ENCODE measurements at regions not wholly inside any gene's neighbourhood (a gene's known extent, or its start where the extent isn't known, plus 50 kb on each side); places are given as distances from the start of the nearest gene placed in this dataset.

DNA sequence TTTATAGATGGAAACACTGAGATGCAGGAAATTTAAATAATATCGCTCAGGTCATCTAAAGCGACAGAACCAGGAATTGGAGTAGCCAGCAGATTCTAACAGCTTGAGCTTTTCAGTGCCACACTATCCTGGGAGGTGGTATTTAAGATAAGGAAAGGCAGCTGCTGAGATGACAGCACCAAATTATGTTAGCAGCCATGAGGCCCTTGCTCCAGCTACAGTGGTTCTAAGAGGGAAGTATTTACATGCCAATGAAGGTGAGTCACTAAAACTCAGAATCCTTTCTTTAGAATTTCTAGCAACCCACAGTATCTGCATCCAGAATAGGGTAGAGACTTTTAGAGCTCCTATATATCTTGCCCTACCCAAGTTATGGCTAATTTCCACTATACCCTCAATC, 127.0 kb upstream of the VLDLR start:
- no peak for DNase-seq
- TF ChIP-seq, protein P1, sequence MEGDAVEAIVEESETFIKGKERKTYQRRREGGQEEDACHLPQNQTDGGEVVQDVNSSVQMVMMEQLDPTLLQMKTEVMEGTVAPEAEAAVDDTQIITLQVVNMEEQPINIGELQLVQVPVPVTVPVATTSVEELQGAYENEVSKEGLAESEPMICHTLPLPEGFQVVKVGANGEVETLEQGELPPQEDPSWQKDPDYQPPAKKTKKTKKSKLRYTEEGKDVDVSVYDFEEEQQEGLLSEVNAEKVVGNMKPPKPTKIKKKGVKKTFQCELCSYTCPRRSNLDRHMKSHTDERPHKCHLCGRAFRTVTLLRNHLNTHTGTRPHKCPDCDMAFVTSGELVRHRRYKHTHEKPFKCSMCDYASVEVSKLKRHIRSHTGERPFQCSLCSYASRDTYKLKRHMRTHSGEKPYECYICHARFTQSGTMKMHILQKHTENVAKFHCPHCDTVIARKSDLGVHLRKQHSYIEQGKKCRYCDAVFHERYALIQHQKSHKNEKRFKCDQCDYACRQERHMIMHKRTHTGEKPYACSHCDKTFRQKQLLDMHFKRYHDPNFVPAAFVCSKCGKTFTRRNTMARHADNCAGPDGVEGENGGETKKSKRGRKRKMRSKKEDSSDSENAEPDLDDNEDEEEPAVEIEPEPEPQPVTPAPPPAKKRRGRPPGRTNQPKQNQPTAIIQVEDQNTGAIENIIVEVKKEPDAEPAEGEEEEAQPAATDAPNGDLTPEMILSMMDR (IDR thresholded peaks at IDR 0.05; ENCODE audit: low read depth, low read length) = no peak
- no peak overlapping the region for H3K27ac ChIP-seq

DNA sequence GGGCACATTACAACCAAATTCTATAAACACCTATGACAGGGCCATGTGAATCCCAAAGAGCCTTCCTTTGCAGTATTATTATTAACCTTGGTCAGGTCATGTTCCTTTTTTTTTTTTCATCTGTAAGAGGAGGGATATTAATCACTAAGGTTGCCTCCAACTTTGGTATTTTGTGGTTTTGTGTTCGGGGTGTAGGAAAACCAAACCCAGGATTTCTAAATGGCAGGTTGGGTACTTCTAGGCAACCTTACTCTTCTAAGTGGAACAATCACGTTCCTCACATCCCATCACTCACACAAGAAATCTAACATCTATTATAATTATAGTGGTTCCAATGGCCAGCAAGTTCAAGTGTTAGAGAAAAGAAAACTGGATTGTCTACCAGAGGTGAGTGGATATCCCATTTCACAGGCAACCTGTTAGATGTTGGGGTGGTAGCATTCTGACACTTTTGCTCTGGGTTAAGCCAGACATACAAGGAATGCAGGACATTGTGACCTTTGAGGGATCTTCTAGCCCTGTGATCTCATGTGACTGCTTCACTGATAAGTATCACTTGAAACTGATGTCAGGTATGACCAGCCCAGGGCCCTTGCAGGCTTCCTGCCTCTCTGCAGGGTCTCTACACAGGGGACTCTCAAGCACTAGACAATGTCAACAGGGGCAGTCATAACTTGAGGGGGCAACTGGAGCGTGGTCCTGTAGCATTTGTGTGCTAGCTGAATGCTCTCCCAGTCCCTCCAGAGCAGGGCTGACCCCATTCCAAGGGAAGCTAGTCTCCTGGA, 126.2 kb upstream of the VLDLR start:
- no peak overlapping the region for H3K27ac ChIP-seq
- H3K4me3 ChIP-seq (ENCODE audit: low read depth, low read length) = no peak overlapping the region
- no peak for DNase-seq
- no peaks in the 10 kb centered on the region for H3K9me3 ChIP-seq (ENCODE audit: severe bottlenecking)
- no peaks in the 10 kb centered on the region for H3K36me3 ChIP-seq
- H3K27me3 ChIP-seq (ENCODE audit: insufficient read depth, low read depth, severe bottlenecking) = no peaks in the 10 kb centered on the region
- TF ChIP-seq, protein P1 (IDR thresholded peaks at IDR 0.05; ENCODE audit: low read depth, low read length) = no peak

More for the DNA sequence above, 127.0 kb upstream of the VLDLR start:
- H3K27me3 ChIP-seq (ENCODE audit: insufficient read depth, low read depth, severe bottlenecking) = no peaks in the 10 kb centered on the region
- no peaks in the 10 kb centered on the region for H3K9me3 ChIP-seq (ENCODE audit: severe bottlenecking)
- no peaks in the 10 kb centered on the region for H3K36me3 ChIP-seq
- H3K4me3 ChIP-seq (ENCODE audit: low read depth, low read length) = no peak overlapping the region

DNA sequence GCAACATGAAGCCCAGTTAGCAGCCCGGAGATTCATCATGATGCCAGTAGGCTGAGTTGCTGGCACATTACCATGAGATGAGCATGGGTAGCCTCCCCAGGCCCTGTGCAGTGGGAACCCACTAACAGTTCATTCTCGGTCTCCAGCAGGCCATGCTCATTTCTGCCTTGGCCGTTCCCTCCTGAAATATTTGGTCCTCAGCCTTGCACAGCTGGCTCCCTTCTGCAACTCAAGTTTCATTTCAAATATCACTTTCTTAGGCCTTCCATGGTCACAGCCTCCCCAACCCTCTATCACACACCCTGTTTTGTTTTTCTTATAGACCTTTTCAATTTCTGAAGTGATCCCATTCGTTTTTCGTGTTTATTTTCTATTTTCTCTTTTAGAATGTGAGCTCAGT, 125.4 kb upstream of the VLDLR start:
- Histone ChIP-seq H3K27me3 (ENCODE audit: insufficient read depth, low read depth, severe bottlenecking) (no peaks in the 10 kb centered on the region), H3K9me3 (ENCODE audit: severe bottlenecking) (no peaks in the 10 kb centered on the region), H3K36me3 (no peaks in the 10 kb centered on the region), H3K4me3 (ENCODE audit: low read depth, low read length) (no peak overlapping the region), H3K27ac (no peak overlapping the region)
- no peak for DNase-seq
- TF ChIP-seq, protein P1 (IDR thresholded peaks at IDR 0.05; ENCODE audit: low read depth, low read length) = no peak

DNA sequence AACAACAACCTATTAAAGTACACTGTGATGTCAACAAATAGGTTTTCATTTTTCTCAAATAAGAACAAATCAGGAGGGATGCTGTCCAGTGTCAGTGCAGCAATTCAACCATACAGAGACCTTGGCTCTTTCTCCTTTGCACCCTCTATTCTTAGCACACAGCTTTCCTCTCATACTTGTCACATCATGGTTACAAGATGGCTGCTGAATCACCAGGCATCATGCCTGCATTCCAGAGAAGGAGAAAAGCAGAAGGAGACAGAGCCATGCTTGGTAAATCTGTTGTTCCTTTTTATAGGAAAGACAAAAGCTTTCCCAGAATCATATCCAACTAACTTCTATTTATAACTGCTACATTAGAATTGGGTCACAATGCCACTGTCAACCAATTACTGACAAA, 124.7 kb upstream of the VLDLR start:
- Histone ChIP-seq H3K9me3 (ENCODE audit: severe bottlenecking) (no peaks in the 10 kb centered on the region), H3K27ac (no peak overlapping the region), H3K4me3 (ENCODE audit: low read depth, low read length) (no peak overlapping the region), H3K36me3 (no peaks in the 10 kb centered on the region), H3K27me3 (ENCODE audit: insufficient read depth, low read depth, severe bottlenecking) (no peaks in the 10 kb centered on the region)
- DNase-seq = no peak
- TF ChIP-seq, protein P1 (IDR thresholded peaks at IDR 0.05; ENCODE audit: low read depth, low read length) = no peak

DNA sequence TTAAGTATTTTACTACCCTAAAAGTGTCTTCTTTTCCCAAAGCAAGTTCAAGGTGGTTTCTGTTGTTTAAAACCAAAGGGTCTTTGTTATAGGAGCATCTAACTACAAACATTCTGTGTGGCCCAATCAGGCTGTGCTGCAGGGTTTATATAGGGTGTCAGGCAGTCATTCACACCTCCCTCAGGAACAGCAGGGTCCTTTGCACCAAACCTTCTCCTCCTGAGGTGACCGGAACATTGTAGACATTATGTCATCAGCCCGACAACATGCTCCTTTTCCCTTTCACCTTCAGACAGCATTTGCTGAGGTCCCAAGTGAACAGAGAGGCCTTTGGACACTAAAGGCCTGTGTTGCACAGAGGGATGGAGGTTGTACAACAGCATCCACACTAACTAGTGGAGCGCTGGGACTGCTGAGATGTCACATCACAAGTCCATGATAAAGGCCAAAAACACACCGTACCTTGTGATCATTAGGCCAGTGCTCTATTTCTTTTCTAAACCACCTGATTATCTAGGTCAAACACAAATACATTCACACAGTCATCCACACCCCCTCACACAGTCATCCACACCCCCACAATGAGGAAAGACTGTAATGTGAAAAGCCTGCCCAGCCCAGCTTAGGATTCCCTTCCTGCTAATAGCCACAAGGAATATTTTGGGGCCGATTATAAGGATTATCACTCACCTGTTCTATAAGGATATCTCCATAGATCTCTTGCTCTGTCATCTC, 123.8 kb upstream of the VLDLR start:
- TF ChIP-seq, protein P1 (IDR thresholded peaks at IDR 0.05; ENCODE audit: low read depth, low read length) = no peak
- H3K9me3 ChIP-seq (ENCODE audit: severe bottlenecking) = no peaks in the 10 kb centered on the region
- H3K27me3 ChIP-seq (ENCODE audit: insufficient read depth, low read depth, severe bottlenecking) = no peaks in the 10 kb centered on the region
- no peak overlapping the region for H3K27ac ChIP-seq
- H3K36me3 ChIP-seq = no peaks in the 10 kb centered on the region
- no peak overlapping the region for H3K4me3 ChIP-seq (ENCODE audit: low read depth, low read length)
- no peak for DNase-seq
